Gastroesophageal sphincter (tissue), 4 donors: ENCODE measurements at regions not wholly inside any gene's neighbourhood (a gene's known extent, or its start where the extent isn't known, plus 50 kb on each side); places are given as distances from the start of the nearest gene placed in this dataset.

Experiments used
- ATAC-seq: fragments of 150-250 bp; one replicate; pipeline ENCODE4 v1.9.1; 2016; ENCODE audit warnings: mild to moderate bottlenecking, moderate library complexity
- H3K27ac ChIP-seq, 4 donors: fragments of 200-600 bp; sonication (generic) in 3 of 4; 1 replicate in 3 of 4; 2 replicates in 1 of 4; pipeline ENCODE4 v1.5.1; 2016 to 2019
- H3K27me3 ChIP-seq: fragments of 200-600 bp; sonication (generic); one replicate; pipeline ENCODE4 v1.5.1; 2019
- H3K36me3 ChIP-seq, 2 donors: fragments of 200-600 bp; sonication (generic); one replicate each; pipeline ENCODE4 v1.5.1; 2019; ENCODE audit warnings: control low read depth in 1 of 2
- H3K4me1 ChIP-seq, 3 donors: fragments of 200-600 bp; sonication (generic); 1 replicate in 2 of 3; 2 replicates in 1 of 3; pipeline ENCODE4 v1.5.1; 2016 to 2019; ENCODE audit warnings: control low read depth in 2 of 3
- H3K4me3 ChIP-seq, 2 donors: fragments of 200-600 bp; sonication (generic); one replicate each; pipeline ENCODE4 v1.5.1; 2019; ENCODE audit warnings: mild to moderate bottlenecking in 1 of 2, moderate library complexity in 1 of 2
- H3K9me3 ChIP-seq, 3 donors: fragments of 200-600 bp; sonication (generic); one replicate each; pipeline ENCODE4 v1.5.1; 2017 to 2019; ENCODE audit warnings: control low read depth in 2 of 3
- CTCF ChIP-seq, 4 experiments: fragments of 200-600 bp in 2 of 4; fragments of 450-650 bp in 2 of 4; sonication (generic) in 1 of 4; IDR thresholded peaks; one replicate each; pipeline ENCODE4 v1.5.1; 2017 to 2019; ENCODE audit warnings: antibody characterized with exemption in 4 of 4, mild to moderate bottlenecking in 2 of 4, moderate library complexity in 2 of 4
- EP300 ChIP-seq: sonication (generic); formaldehyde crosslinking; IDR thresholded peaks from one replicate; pipeline ENCODE4 v1.6.1; 2017; ENCODE audit warnings: antibody characterized with exemption, mild to moderate bottlenecking
- POLR2A ChIP-seq, 2 donors: fragments of 450-650 bp; IDR thresholded peaks; one replicate each; pipeline ENCODE4 v1.6.1; 2017; ENCODE audit warnings: antibody characterized with exemption in 2 of 2, mild to moderate bottlenecking in 2 of 2, moderate library complexity in 1 of 2
- POLR2AphosphoS5 ChIP-seq: sonication (generic); formaldehyde crosslinking; IDR thresholded peaks from one replicate; pipeline ENCODE4 v1.6.1; 2017; ENCODE audit warnings: antibody characterized with exemption
- WGBS, 2 donors: methylation state at CpG; one replicate each; pipeline ENCODE4 v1.1.5; 2018; ENCODE audit warnings: low coverage in 1 of 2; 5-methylcytosine and 5-hydroxymethylcytosine counted together

- Histone ChIP-seq H3K27ac (no peak overlapping the region), H3K9me3 (no peaks in the 10 kb centered on the region), H3K4me3 (no peak overlapping the region), H3K27me3 (no peaks in the 10 kb centered on the region), H3K4me1 (peaks cover 0 to 19% (median 5%) of the 10 kb centered on the region in 3 donors), H3K36me3 (no peaks in the 10 kb centered on the region)
- 92 to 96% methylated on average over 6 to 7 of the region's 7 CpGs for WGBS, 2 donors
- ATAC-seq: no peak
- no peak for TF ChIP-seq POLR2AphosphoS5
Measured at GRCh38 chr6:108785653-108786052, 62.6 kb upstream of the ARMC2 start.

- Histone ChIP-seq H3K4me3 (no peak overlapping the region), H3K36me3 (no peaks in the 10 kb centered on the region), H3K27me3 (no peaks in the 10 kb centered on the region), H3K27ac (no peak overlapping the region), H3K4me1 (no peaks in the 10 kb centered on the region), H3K9me3 (no peaks in the 10 kb centered on the region)
- TF ChIP-seq EP300: no peak
- no peak for ATAC-seq
- WGBS, 2 donors: 100% methylated on average over 1 of the region's 1 CpG
Measured at GRCh38 chr6:108788416-108788815, 59.8 kb upstream of the ARMC2 start.

- Histone ChIP-seq H3K36me3 (no peaks in the 10 kb centered on the region), H3K27me3 (no peaks in the 10 kb centered on the region), H3K4me3 (no peak overlapping the region), H3K9me3 (no peaks in the 10 kb centered on the region), H3K4me1 (no peaks in the 10 kb centered on the region), H3K27ac (no peak overlapping the region)
- no peak for ATAC-seq
- 87 to 100% methylated on average over 1 of the region's 1 CpG for WGBS, 2 donors
- no peak for TF ChIP-seq EP300
- no peak for TF ChIP-seq CTCF (IDR thresholded peaks at IDR 0.05)
- TF ChIP-seq POLR2AphosphoS5: no peak
- TF ChIP-seq POLR2A (IDR thresholded peaks at IDR 0.05): no peak
Measured at GRCh38 chr6:108789475-108789874, 58.7 kb upstream of the ARMC2 start.

- H3K27ac ChIP-seq: no peak overlapping the region
- no peaks in the 10 kb centered on the region for H3K27me3 ChIP-seq
- no peaks in the 10 kb centered on the region for H3K9me3 ChIP-seq
- TF ChIP-seq EP300: no peak
- TF ChIP-seq POLR2AphosphoS5: no peak
- TF ChIP-seq CTCF (IDR thresholded peaks at IDR 0.05): no peak
- TF ChIP-seq POLR2A (IDR thresholded peaks at IDR 0.05): no peak
- no peaks in the 10 kb centered on the region for H3K36me3 ChIP-seq
- no peaks in the 10 kb centered on the region for H3K4me1 ChIP-seq
- ATAC-seq: no peak
- no peak overlapping the region for H3K4me3 ChIP-seq
Measured at GRCh38 chr6:108791700-108792099, 56.5 kb upstream of the ARMC2 start.

GRCh38 chr6:108793516-108794251 lies 54.5 kb upstream of the ARMC2 start:
- Histone ChIP-seq H3K36me3 (no peaks in the 10 kb centered on the region), H3K4me3 (no peak overlapping the region), H3K27ac (no peak overlapping the region), H3K27me3 (no peaks in the 10 kb centered on the region), H3K4me1 (peaks cover 0 to 9% (median 0%) of the 10 kb centered on the region in 3 donors), H3K9me3 (no peaks in the 10 kb centered on the region)
- 64 to 83% methylated on average over 5 of the region's 5 CpGs for WGBS, 2 donors
- TF ChIP-seq POLR2AphosphoS5 (no peak), CTCF (IDR thresholded peaks at IDR 0.05) (no peak), EP300 (no peak), POLR2A (IDR thresholded peaks at IDR 0.05) (no peak)
- ATAC-seq: no peak

- Histone ChIP-seq H3K36me3 (no peaks in the 10 kb centered on the region), H3K4me1 (peaks cover 0 to 15% (median 0%) of the 10 kb centered on the region in 3 donors), H3K9me3 (no peaks in the 10 kb centered on the region), H3K27me3 (no peaks in the 10 kb centered on the region), H3K4me3 (no peak overlapping the region), H3K27ac (no peak overlapping the region)
- TF ChIP-seq CTCF (IDR thresholded peaks at IDR 0.05) (no peak), POLR2A (IDR thresholded peaks at IDR 0.05) (no peak), EP300 (no peak), POLR2AphosphoS5 (no peak)
- 75 to 90% methylated on average over 1 to 3 of the region's 3 CpGs for WGBS, 2 donors
- no peak for ATAC-seq
Measured at GRCh38 chr6:108795122-108795521, 53.1 kb upstream of the ARMC2 start.
